WTC11 (cell line): ENCODE measurements at regions not wholly inside any gene's neighbourhood (a gene's known extent, or its start where the extent isn't known, plus 50 kb on each side); places are given as distances from the start of the nearest gene placed in this dataset.

ENCODE experiments used
- GTF2I ChIP-seq: fragments of 250-450 bp; sonication (Bioruptor Pico); conservative IDR thresholded peaks from 2 replicates; pipeline ENCODE4 v1.4.0; 2021; ENCODE audit warnings: mild to moderate bottlenecking
- IRF2 ChIP-seq: sonication (generic); formaldehyde crosslinking; IDR thresholded peaks from 2 replicates; pipeline ENCODE4 v1.8.0; 2022; ENCODE audit warnings: low read depth, missing genetic modification reagents, borderline replicate concordance
- ZNF263 ChIP-seq: sonication (generic); formaldehyde crosslinking; IDR thresholded peaks from 2 replicates; pipeline ENCODE4 v1.8.1; 2022; ENCODE audit warnings: low read depth, mild to moderate bottlenecking, moderate library complexity, missing genetic modification reagents
- TF ChIP-seq, protein P1 (sequence below): fragments of 200-600 bp; IDR thresholded peaks from 2 replicates; pipeline ENCODE4 v1.8.0; 2022; ENCODE audit warnings: antibody characterized with exemption
- TF ChIP-seq, protein P2 (sequence below): sonication (generic); formaldehyde crosslinking; IDR thresholded peaks from 2 replicates; pipeline ENCODE4 v1.8.0; 2022; ENCODE audit warnings: mild to moderate bottlenecking, missing genetic modification reagents
- TF ChIP-seq, protein P3 (sequence below): sonication (generic); formaldehyde crosslinking; IDR thresholded peaks from 2 replicates; pipeline ENCODE4 v1.8.1; 2022; ENCODE audit warnings: missing genetic modification reagents, borderline replicate concordance

DNA sequence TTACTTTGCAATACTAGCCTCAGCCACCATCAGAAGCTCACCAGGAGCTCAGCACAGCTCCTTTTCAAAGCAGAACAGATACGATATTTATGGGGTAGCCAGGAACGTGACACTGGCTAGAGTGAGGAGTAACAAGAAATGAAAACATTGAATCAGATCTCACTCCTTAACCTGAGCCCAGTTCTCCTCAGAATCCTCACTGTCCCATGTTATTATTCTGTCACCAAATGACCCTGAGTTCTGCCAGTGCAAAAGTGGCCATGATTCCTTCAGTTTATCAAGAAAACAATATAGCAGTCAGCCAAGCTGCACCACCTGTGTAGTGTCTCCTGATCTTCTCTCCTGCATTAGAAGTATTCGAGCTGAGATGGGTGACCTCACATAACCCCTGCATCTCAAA is 956.7 kb downstream of the TUSC7 start:
- TF ChIP-seq IRF2 (CRISPR knock-in tag) (no peak), ZNF263 (no peak), GTF2I (CRISPR knock-in tag) (no peak)
- TF ChIP-seq, protein P1, sequence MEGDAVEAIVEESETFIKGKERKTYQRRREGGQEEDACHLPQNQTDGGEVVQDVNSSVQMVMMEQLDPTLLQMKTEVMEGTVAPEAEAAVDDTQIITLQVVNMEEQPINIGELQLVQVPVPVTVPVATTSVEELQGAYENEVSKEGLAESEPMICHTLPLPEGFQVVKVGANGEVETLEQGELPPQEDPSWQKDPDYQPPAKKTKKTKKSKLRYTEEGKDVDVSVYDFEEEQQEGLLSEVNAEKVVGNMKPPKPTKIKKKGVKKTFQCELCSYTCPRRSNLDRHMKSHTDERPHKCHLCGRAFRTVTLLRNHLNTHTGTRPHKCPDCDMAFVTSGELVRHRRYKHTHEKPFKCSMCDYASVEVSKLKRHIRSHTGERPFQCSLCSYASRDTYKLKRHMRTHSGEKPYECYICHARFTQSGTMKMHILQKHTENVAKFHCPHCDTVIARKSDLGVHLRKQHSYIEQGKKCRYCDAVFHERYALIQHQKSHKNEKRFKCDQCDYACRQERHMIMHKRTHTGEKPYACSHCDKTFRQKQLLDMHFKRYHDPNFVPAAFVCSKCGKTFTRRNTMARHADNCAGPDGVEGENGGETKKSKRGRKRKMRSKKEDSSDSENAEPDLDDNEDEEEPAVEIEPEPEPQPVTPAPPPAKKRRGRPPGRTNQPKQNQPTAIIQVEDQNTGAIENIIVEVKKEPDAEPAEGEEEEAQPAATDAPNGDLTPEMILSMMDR = no peak
- TF ChIP-seq, protein P2, sequence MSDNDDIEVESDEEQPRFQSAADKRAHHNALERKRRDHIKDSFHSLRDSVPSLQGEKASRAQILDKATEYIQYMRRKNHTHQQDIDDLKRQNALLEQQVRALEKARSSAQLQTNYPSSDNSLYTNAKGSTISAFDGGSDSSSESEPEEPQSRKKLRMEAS (CRISPR knock-in tag) = no peak
- TF ChIP-seq, protein P3, sequence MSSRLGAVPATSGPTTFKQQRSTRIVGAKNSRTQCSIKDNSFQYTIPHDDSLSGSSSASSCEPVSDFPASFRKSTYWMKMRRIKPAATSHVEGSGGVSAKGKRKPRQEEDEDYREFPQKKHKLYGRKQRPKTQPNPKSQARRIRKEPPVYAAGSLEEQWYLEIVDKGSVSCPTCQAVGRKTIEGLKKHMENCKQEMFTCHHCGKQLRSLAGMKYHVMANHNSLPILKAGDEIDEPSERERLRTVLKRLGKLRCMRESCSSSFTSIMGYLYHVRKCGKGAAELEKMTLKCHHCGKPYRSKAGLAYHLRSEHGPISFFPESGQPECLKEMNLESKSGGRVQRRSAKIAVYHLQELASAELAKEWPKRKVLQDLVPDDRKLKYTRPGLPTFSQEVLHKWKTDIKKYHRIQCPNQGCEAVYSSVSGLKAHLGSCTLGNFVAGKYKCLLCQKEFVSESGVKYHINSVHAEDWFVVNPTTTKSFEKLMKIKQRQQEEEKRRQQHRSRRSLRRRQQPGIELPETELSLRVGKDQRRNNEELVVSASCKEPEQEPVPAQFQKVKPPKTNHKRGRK (CRISPR knock-in tag) = no peak
